Hepatocyte (in vitro differentiated cells): ENCODE measurements at regions not wholly inside any gene's neighbourhood (a gene's known extent, or its start where the extent isn't known, plus 50 kb on each side); places are given as distances from the start of the nearest gene placed in this dataset.
A peak's percentile ranks its signal among the peaks of the same experiment; 100 is the strongest.

ENCODE experiments used
- DNase-seq: peaks from one replicate; pipeline ENCODE4 v3.0.0-alpha.2; 2016; ENCODE audit warnings: low spot score
- H2AFZ ChIP-seq: fragments of 200-600 bp; sonication (generic); 2 replicates; pipeline ENCODE4 v1.6.0; 2016; ENCODE audit warnings: antibody characterized with exemption, mild to moderate bottlenecking
- H3K27ac ChIP-seq: fragments of 200-600 bp; sonication (generic); 2 replicates; pipeline ENCODE4 v1.5.1; 2016; ENCODE audit warnings: mild to moderate bottlenecking
- H3K27me3 ChIP-seq: fragments of 200-600 bp; sonication (generic); 2 replicates; pipeline ENCODE4 v1.6.1; 2016
- H3K36me3 ChIP-seq: fragments of 200-600 bp; sonication (generic); replicated peaks from 2 replicates; pipeline ENCODE4 v1.5.1; 2016; ENCODE audit warnings: low read depth; ENCODE audit not compliant: insufficient read depth
- H3K4me1 ChIP-seq: fragments of 200-600 bp; sonication (generic); 2 replicates; pipeline ENCODE4 v1.5.1; 2016; ENCODE audit warnings: mild to moderate bottlenecking, moderate library complexity; ENCODE audit not compliant: insufficient read depth
- H3K4me2 ChIP-seq: fragments of 200-600 bp; sonication (generic); 2 replicates; pipeline ENCODE4 v1.6.0; 2016
- H3K4me3 ChIP-seq: fragments of 200-600 bp; sonication (generic); 2 replicates; pipeline ENCODE4 v1.5.1; 2016; ENCODE audit warnings: mild to moderate bottlenecking
- H3K79me2 ChIP-seq: fragments of 200-600 bp; sonication (generic); 2 replicates; pipeline ENCODE4 v1.6.0; 2017; ENCODE audit warnings: mild to moderate bottlenecking
- H3K9me2 ChIP-seq: fragments of 200-600 bp; sonication (generic); replicated peaks from 2 replicates; pipeline ENCODE4 v1.6.0; 2017; ENCODE audit warnings: mild to moderate bottlenecking; ENCODE audit not compliant: insufficient read depth
- H3K9me3 ChIP-seq: fragments of 200-600 bp; sonication (generic); 2 replicates; pipeline ENCODE4 v1.5.1; 2016; ENCODE audit warnings: low read depth, mild to moderate bottlenecking
- H4K20me1 ChIP-seq: fragments of 200-600 bp; sonication (generic); 2 replicates; pipeline ENCODE4 v1.6.0; 2016; ENCODE audit warnings: mild to moderate bottlenecking; ENCODE audit not compliant: insufficient read depth, poor library complexity, severe bottlenecking
- CTCF ChIP-seq: fragments of 200-600 bp; sonication (generic); IDR thresholded peaks from 2 replicates; pipeline ENCODE4 v1.5.1; 2016; ENCODE audit warnings: antibody characterized with exemption, mild to moderate bottlenecking; ENCODE audit not compliant: poor library complexity
- EZH2 ChIP-seq: fragments of 200-600 bp; sonication (generic); IDR thresholded peaks from 2 replicates; pipeline ENCODE4 v1.6.1; 2016; ENCODE audit warnings: antibody characterized with exemption, mild to moderate bottlenecking, borderline replicate concordance
- EZH2phosphoT487 ChIP-seq: fragments of 200-600 bp; sonication (generic); IDR thresholded peaks from one replicate; pipeline ENCODE4 v1.6.1; 2018; ENCODE audit warnings: antibody characterized with exemption, mild to moderate bottlenecking, low read depth, moderate library complexity; ENCODE audit not compliant: unreplicated experiment, severe bottlenecking
- WGBS: methylation state at CpG from one replicate; pipeline ENCODE4 v1.1.6; 2016; ENCODE audit warnings: low lambda C conversion rate; ENCODE audit errors: missing lambda C conversion rate; 5-methylcytosine and 5-hydroxymethylcytosine counted together

DNA sequence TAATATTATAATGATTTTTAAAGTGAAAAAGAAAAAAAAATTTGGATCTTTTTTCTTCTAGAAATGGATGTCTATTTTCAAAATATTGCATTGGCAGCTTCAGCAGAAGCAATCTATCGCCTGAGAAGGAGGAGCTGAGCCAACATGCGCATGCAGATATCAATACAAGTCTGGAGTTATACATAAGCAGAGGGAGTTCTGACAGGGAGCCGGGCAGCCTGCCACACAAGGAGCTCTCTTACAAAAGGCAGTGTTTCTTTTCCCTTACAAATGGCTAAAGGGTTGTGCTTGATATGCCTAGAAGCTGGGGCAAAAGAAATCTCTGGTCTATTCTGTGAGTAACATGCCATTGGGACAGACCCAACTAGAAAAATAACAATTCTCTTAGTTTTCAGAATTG is 291.9 kb upstream of the TRIB2 start:
- H3K36me3 ChIP-seq, result no peaks in the 10 kb centered on the region
- DNase-seq, result no peak
- no peaks in the 10 kb centered on the region for H3K9me3 ChIP-seq
- no peaks in the 10 kb centered on the region for H3K4me1 ChIP-seq
- H3K79me2 ChIP-seq, result no peaks in the 10 kb centered on the region
- no peak overlapping the region for H3K4me3 ChIP-seq
- H3K27ac ChIP-seq, result no peak overlapping the region
- 84% methylated on average over 3 of the region's 3 CpGs for WGBS
- no peak overlapping the region for H2AFZ ChIP-seq
- no peaks in the 10 kb centered on the region for H3K9me2 ChIP-seq
- H3K4me2 ChIP-seq, result no peak overlapping the region
- no peak for TF ChIP-seq CTCF
- TF ChIP-seq EZH2phosphoT487, result no peak
- TF ChIP-seq EZH2, result no peak
- no peaks in the 10 kb centered on the region for H3K27me3 ChIP-seq
- no peaks in the 10 kb centered on the region for H4K20me1 ChIP-seq

DNA sequence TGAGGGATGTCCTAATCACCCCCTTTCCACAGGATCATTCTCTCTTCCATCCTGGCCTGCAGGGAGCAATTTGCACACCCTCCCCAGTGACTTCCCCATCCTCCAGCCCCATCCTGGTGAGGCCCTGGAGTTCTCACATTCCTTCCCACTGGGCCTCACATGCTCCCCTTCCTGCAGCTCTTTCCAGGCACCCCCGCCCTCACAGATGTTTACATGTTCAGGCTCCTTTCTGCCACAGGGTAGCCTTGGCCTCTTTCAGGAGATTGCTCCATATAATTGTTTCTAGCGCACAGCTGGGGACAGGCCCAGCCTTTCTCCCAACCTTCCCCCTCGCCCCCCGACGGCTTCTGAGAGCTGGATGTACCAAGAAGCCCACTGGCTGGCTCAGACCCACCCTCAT is 288.4 kb upstream of the TRIB2 start:
- no peak overlapping the region for H3K4me3 ChIP-seq
- no peaks in the 10 kb centered on the region for H3K9me3 ChIP-seq
- no peak overlapping the region for H3K27ac ChIP-seq
- no peak for TF ChIP-seq EZH2
- no peak for TF ChIP-seq CTCF
- TF ChIP-seq EZH2phosphoT487, result no peak
- H3K4me2 ChIP-seq, result no peak overlapping the region
- no peaks in the 10 kb centered on the region for H3K79me2 ChIP-seq
- H3K27me3 ChIP-seq, result no peaks in the 10 kb centered on the region
- WGBS, result 55% methylated on average over 5 of the region's 5 CpGs
- no peak for DNase-seq
- H2AFZ ChIP-seq, result no peak overlapping the region
- no peaks in the 10 kb centered on the region for H4K20me1 ChIP-seq
- H3K4me1 ChIP-seq, result no peaks in the 10 kb centered on the region
- H3K36me3 ChIP-seq, result no peaks in the 10 kb centered on the region
- H3K9me2 ChIP-seq, result no peaks in the 10 kb centered on the region

DNA sequence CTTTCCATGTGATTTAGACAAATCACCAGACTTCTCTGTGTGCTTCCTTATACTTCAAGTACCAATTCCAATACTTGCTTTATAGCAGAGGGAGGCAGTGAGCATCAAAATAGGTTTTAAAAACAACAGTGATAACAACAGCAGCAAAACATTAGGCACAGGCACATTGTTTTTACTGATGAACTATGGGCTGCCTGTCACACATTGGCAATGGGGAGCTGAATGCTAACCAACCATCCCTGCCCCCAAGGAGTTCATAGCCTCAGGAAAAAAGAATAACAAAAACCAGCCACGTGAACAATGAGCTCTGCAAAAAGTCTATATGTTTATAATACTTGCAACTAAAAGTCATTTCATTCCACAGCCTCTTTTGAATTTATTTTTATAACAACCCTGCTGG is 287.9 kb upstream of the TRIB2 start:
- no peaks in the 10 kb centered on the region for H3K9me3 ChIP-seq
- no peaks in the 10 kb centered on the region for H3K4me1 ChIP-seq
- no peak overlapping the region for H3K4me3 ChIP-seq
- no peaks in the 10 kb centered on the region for H3K36me3 ChIP-seq
- H4K20me1 ChIP-seq, result no peaks in the 10 kb centered on the region
- H3K9me2 ChIP-seq, result no peaks in the 10 kb centered on the region
- H3K27me3 ChIP-seq, result no peaks in the 10 kb centered on the region
- DNase-seq, result no peak
- TF ChIP-seq EZH2, result no peak
- no peak for TF ChIP-seq EZH2phosphoT487
- no peak for TF ChIP-seq CTCF
- H2AFZ ChIP-seq, result no peak overlapping the region
- no peaks in the 10 kb centered on the region for H3K79me2 ChIP-seq
- H3K4me2 ChIP-seq, result no peak overlapping the region
- 21% methylated on average over 1 of the region's 1 CpG for WGBS
- no peak overlapping the region for H3K27ac ChIP-seq

GRCh38 chr2:12429779-12430406 is 286.8 kb upstream of the TRIB2 start:
- Histone ChIP-seq H3K79me2 (no peaks in the 10 kb centered on the region), H3K36me3 (no peaks in the 10 kb centered on the region), H3K27ac (no peak overlapping the region), H3K4me1 (no peaks in the 10 kb centered on the region), H3K9me2 (no peaks in the 10 kb centered on the region), H3K27me3 (no peaks in the 10 kb centered on the region), H4K20me1 (no peaks in the 10 kb centered on the region), H3K4me2 (no peak overlapping the region), H3K4me3 (no peak overlapping the region), H2AFZ (peak overlapping the region; percentile 33), H3K9me3 (no peaks in the 10 kb centered on the region)
- no peak for TF ChIP-seq CTCF
- 80% methylated on average over 4 of the region's 4 CpGs for WGBS
- no peak for DNase-seq
